ENCODE measurements at regions not wholly inside any gene's neighbourhood (a gene's known extent, or its start where the extent isn't known, plus 50 kb on each side); places are given as distances from the start of the nearest gene placed in this dataset.
"Not testable (repeated sequence)": the region's sequence is repeated elsewhere in the genome, so short reads cannot be mapped to it uniquely, and the experiment has no call there.

DNA sequence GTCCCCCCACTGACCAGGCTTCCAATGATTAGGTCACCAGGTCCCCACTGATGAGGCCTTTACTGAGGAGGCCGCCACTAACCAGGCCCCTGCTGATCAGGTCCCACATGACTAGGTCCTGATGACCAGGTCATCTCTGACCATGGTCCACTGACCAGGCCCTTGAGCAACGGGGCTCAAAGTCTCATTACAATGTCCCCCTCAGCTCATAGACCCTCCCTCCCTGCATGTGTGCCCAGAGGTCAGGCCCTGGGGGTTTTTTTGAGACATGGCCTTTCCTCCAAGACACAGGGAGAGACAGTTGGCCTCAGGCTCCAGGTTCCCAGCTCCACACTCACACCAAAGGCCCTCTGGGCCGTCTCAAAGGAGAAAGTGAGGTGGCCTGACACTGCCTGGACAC is 250.4 kb downstream of the CWH43 start:
- 50% methylated on average over 1 of the region's 3 CpGs for WGBS (ENCODE audit: insufficient coverage)
- CTCF ChIA-PET; H3K4me3 Mint-ChIP-seq; DNase-seq; intact Hi-C loops (cut with micrococcal nuclease); H3K27ac ChIP-seq (ENCODE audit: low read length in 2 of 2); H3K4me3 ChIP-seq (ENCODE audit: control extremely low read depth in 1 of 5, extremely low read depth in 1 of 5, insufficient read depth in 1 of 5, low read depth in 2 of 5, low read length in 4 of 5); H3K4me1 ChIP-seq (ENCODE audit: control insufficient read depth in 2 of 2, insufficient read depth in 2 of 2, low read length in 2 of 2); H4K20me1 ChIP-seq (ENCODE audit: control insufficient read depth, insufficient read depth, low read length, poor library complexity, severe bottlenecking); H3K27me3 Mint-ChIP-seq; H3K9me3 ChIP-seq (ENCODE audit: control extremely low read depth in 1 of 3, control insufficient read depth in 2 of 3, insufficient read depth in 1 of 3, low read length in 2 of 3); H2AFZ ChIP-seq (ENCODE audit: insufficient read depth, low read depth, low read length, poor library complexity, severe bottlenecking); H3K9ac ChIP-seq (ENCODE audit: low read length); H3K79me2 ChIP-seq (ENCODE audit: control insufficient read depth, insufficient read depth, low read length); H3K4me2 ChIP-seq (replicated peaks; ENCODE audit: low read depth, low read length, poor library complexity, severe bottlenecking); POLR2A ChIA-PET; ATAC-seq (ENCODE audit: low read depth); H3K4me1 Mint-ChIP-seq; H3K27me3 ChIP-seq (replicated peaks in 1 of 4; ENCODE audit: control extremely low read depth in 1 of 4, control insufficient read depth in 3 of 4, insufficient read depth in 4 of 4, low read length in 3 of 4); H3K27ac Mint-ChIP-seq; H3K36me3 ChIP-seq (replicated peaks in 1 of 2; ENCODE audit: control extremely low read depth in 1 of 2, control insufficient read depth in 1 of 2, extremely low read depth in 1 of 2, insufficient read depth in 2 of 2, low read length in 1 of 2): not testable (repeated sequence)
- H3K9me3 Mint-ChIP-seq (ENCODE audit: insufficient read depth), result peaks cover 10% of the 10 kb centered on the region

DNA sequence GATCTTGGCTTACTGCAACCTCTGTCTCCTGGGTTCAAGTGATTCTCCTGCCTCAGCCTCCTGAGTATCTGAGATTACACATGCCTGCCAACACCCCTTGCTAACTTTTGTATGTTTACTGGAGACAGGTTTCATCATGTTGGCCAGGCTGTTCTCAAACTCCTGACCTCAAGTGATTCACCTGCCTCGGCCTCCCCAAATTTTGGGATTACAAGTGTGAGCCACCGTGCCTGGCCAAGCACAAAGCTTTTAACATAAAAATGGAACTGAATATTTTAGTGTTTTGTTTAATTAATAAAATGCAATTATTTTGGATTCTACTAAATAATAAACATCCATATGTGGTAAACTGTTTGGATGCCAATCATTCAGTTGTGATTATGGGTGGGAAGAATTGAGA is 255.2 kb downstream of the CWH43 start:
- peaks cover 10% of the 10 kb centered on the region for H3K9me3 Mint-ChIP-seq (ENCODE audit: insufficient read depth)
- H3K27me3 Mint-ChIP-seq; H2AFZ ChIP-seq (ENCODE audit: insufficient read depth, low read depth, low read length, poor library complexity, severe bottlenecking); H4K20me1 ChIP-seq (ENCODE audit: control insufficient read depth, insufficient read depth, low read length, poor library complexity, severe bottlenecking); H3K4me1 ChIP-seq (ENCODE audit: control insufficient read depth in 2 of 2, insufficient read depth in 2 of 2, low read length in 2 of 2); H3K27ac ChIP-seq (ENCODE audit: low read length in 2 of 2); H3K9ac ChIP-seq (ENCODE audit: low read length); CTCF ChIA-PET; DNase-seq; ATAC-seq (ENCODE audit: low read depth); POLR2A ChIA-PET; H3K79me2 ChIP-seq (ENCODE audit: control insufficient read depth, insufficient read depth, low read length); H3K9me3 ChIP-seq (ENCODE audit: control extremely low read depth in 1 of 3, control insufficient read depth in 2 of 3, insufficient read depth in 1 of 3, low read length in 2 of 3); H3K4me2 ChIP-seq (replicated peaks; ENCODE audit: low read depth, low read length, poor library complexity, severe bottlenecking); H3K36me3 ChIP-seq (replicated peaks in 1 of 2; ENCODE audit: control extremely low read depth in 1 of 2, control insufficient read depth in 1 of 2, extremely low read depth in 1 of 2, insufficient read depth in 2 of 2, low read length in 1 of 2); H3K4me1 Mint-ChIP-seq; H3K27me3 ChIP-seq (replicated peaks in 1 of 4; ENCODE audit: control extremely low read depth in 1 of 4, control insufficient read depth in 3 of 4, insufficient read depth in 4 of 4, low read length in 3 of 4); H3K4me3 Mint-ChIP-seq; H3K4me3 ChIP-seq (ENCODE audit: control extremely low read depth in 1 of 5, extremely low read depth in 1 of 5, insufficient read depth in 1 of 5, low read depth in 2 of 5, low read length in 4 of 5); intact Hi-C loops (cut with micrococcal nuclease); H3K27ac Mint-ChIP-seq: not testable (repeated sequence)
- no CpG with 5 or more reads among the region's 2 CpGs for WGBS (ENCODE audit: insufficient coverage)

DNA sequence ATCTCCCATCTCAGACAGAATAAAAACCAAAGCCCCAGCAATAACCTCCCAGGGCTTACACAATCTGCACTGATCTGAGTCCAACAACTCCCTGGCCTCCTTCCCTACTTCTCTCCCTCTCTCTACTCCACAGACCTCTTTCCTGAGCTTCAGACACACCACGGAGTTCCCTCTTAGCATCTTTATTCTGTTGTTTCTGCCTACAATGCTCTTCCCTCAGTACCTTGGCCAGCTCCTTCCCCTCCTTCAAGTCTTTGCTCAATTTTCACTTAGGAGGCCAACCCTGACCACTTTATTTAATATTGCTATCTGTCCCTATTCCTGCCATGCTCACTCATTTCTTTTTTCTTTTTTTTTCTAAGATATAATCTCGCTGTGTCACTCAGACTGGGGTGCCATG is 276.7 kb downstream of the CWH43 start:
- H3K4me1 Mint-ChIP-seq; CTCF ChIA-PET; ATAC-seq (ENCODE audit: low read depth); H3K4me3 ChIP-seq (ENCODE audit: control extremely low read depth in 1 of 5, extremely low read depth in 1 of 5, insufficient read depth in 1 of 5, low read depth in 2 of 5, low read length in 4 of 5); H3K27me3 Mint-ChIP-seq; H2AFZ ChIP-seq (ENCODE audit: insufficient read depth, low read depth, low read length, poor library complexity, severe bottlenecking); H3K4me3 Mint-ChIP-seq; H3K4me2 ChIP-seq (replicated peaks; ENCODE audit: low read depth, low read length, poor library complexity, severe bottlenecking); H3K4me1 ChIP-seq (ENCODE audit: control insufficient read depth in 2 of 2, insufficient read depth in 2 of 2, low read length in 2 of 2); H3K9ac ChIP-seq (ENCODE audit: low read length); H3K9me3 Mint-ChIP-seq (ENCODE audit: insufficient read depth); H3K79me2 ChIP-seq (ENCODE audit: control insufficient read depth, insufficient read depth, low read length); H3K9me3 ChIP-seq (ENCODE audit: control extremely low read depth in 1 of 3, control insufficient read depth in 2 of 3, insufficient read depth in 1 of 3, low read length in 2 of 3); H3K27me3 ChIP-seq (replicated peaks in 1 of 4; ENCODE audit: control extremely low read depth in 1 of 4, control insufficient read depth in 3 of 4, insufficient read depth in 4 of 4, low read length in 3 of 4); intact Hi-C loops (cut with micrococcal nuclease); DNase-seq; H3K27ac Mint-ChIP-seq; POLR2A ChIA-PET; H4K20me1 ChIP-seq (ENCODE audit: control insufficient read depth, insufficient read depth, low read length, poor library complexity, severe bottlenecking); H3K27ac ChIP-seq (ENCODE audit: low read length in 2 of 2); H3K36me3 ChIP-seq (replicated peaks in 1 of 2; ENCODE audit: control extremely low read depth in 1 of 2, control insufficient read depth in 1 of 2, extremely low read depth in 1 of 2, insufficient read depth in 2 of 2, low read length in 1 of 2): not testable (repeated sequence)
- 41% methylated on average over 1 of the region's 2 CpGs for WGBS (ENCODE audit: insufficient coverage)

DNA sequence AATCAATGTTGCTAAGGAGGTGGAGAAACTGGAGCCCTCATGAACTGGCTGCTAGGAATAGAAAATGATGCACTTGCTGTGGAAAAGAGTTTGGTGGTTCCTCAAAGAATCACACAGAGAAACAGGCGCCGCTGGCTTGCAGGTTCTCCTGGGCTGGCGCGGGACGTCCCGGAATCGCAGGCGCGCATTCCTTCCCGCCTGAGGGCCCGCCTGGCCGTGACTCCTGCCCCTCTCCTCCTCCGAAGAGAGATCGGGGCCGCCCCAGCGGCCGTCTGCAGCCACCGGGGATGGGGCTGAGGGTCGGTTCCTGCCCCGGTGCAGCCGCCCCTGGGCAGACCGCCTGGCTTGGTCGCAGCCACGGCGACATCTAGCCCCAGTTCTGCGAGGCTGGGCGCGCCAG is 284.4 kb downstream of the CWH43 start:
- H3K9me3 Mint-ChIP-seq (ENCODE audit: insufficient read depth); H3K36me3 ChIP-seq (replicated peaks in 1 of 2; ENCODE audit: control extremely low read depth in 1 of 2, control insufficient read depth in 1 of 2, extremely low read depth in 1 of 2, insufficient read depth in 2 of 2, low read length in 1 of 2); H3K27ac ChIP-seq (ENCODE audit: low read length in 2 of 2); H3K27me3 Mint-ChIP-seq; DNase-seq; H3K9me3 ChIP-seq (ENCODE audit: control extremely low read depth in 1 of 3, control insufficient read depth in 2 of 3, insufficient read depth in 1 of 3, low read length in 2 of 3); H4K20me1 ChIP-seq (ENCODE audit: control insufficient read depth, insufficient read depth, low read length, poor library complexity, severe bottlenecking); H3K4me3 ChIP-seq (ENCODE audit: control extremely low read depth in 1 of 5, extremely low read depth in 1 of 5, insufficient read depth in 1 of 5, low read depth in 2 of 5, low read length in 4 of 5); H3K4me3 Mint-ChIP-seq; intact Hi-C loops (cut with micrococcal nuclease); ATAC-seq (ENCODE audit: low read depth); H3K4me2 ChIP-seq (replicated peaks; ENCODE audit: low read depth, low read length, poor library complexity, severe bottlenecking); CTCF ChIA-PET; H3K4me1 Mint-ChIP-seq; H3K9ac ChIP-seq (ENCODE audit: low read length); H3K27me3 ChIP-seq (replicated peaks in 1 of 4; ENCODE audit: control extremely low read depth in 1 of 4, control insufficient read depth in 3 of 4, insufficient read depth in 4 of 4, low read length in 3 of 4); H3K4me1 ChIP-seq (ENCODE audit: control insufficient read depth in 2 of 2, insufficient read depth in 2 of 2, low read length in 2 of 2); H2AFZ ChIP-seq (ENCODE audit: insufficient read depth, low read depth, low read length, poor library complexity, severe bottlenecking); H3K27ac Mint-ChIP-seq; POLR2A ChIA-PET; H3K79me2 ChIP-seq (ENCODE audit: control insufficient read depth, insufficient read depth, low read length): not testable (repeated sequence)
- WGBS (ENCODE audit: insufficient coverage), result 66% methylated on average over 13 of the region's 28 CpGs
